ENCODE measurements at regions not wholly inside any gene's neighbourhood (a gene's known extent, or its start where the extent isn't known, plus 50 kb on each side); places are given as distances from the start of the nearest gene placed in this dataset.

- Mint-ChIP-seq H3K27me3 (no peaks in the 10 kb centered on the region), H3K27ac (no peak overlapping the region), H3K9me3 (peaks cover 17% of the 10 kb centered on the region), H3K4me1 (ENCODE audit: unreplicated experiment) (no peaks in the 10 kb centered on the region), H3K4me3 (no peak overlapping the region), H3K36me3 (no peaks in the 10 kb centered on the region)
- TF ChIP-seq, protein P1, sequence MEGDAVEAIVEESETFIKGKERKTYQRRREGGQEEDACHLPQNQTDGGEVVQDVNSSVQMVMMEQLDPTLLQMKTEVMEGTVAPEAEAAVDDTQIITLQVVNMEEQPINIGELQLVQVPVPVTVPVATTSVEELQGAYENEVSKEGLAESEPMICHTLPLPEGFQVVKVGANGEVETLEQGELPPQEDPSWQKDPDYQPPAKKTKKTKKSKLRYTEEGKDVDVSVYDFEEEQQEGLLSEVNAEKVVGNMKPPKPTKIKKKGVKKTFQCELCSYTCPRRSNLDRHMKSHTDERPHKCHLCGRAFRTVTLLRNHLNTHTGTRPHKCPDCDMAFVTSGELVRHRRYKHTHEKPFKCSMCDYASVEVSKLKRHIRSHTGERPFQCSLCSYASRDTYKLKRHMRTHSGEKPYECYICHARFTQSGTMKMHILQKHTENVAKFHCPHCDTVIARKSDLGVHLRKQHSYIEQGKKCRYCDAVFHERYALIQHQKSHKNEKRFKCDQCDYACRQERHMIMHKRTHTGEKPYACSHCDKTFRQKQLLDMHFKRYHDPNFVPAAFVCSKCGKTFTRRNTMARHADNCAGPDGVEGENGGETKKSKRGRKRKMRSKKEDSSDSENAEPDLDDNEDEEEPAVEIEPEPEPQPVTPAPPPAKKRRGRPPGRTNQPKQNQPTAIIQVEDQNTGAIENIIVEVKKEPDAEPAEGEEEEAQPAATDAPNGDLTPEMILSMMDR (conservative IDR thresholded peaks at IDR 0.05), result no peak
- DNase-seq (ENCODE audit: extremely low spot score, unreplicated experiment), result no peak
These were observed 400.0 kb upstream of the AUTS2 start for GRCh38 chr7:69198250-69198649.

GRCh38 chr7:69199041-69199440, 399.2 kb upstream of the AUTS2 start:
- H3K27me3 Mint-ChIP-seq, result no peaks in the 10 kb centered on the region
- H3K9me3 Mint-ChIP-seq, result peaks cover 16% of the 10 kb centered on the region
- no peak for DNase-seq (ENCODE audit: extremely low spot score, unreplicated experiment)
- no peak overlapping the region for H3K27ac Mint-ChIP-seq
- no peaks in the 10 kb centered on the region for H3K4me1 Mint-ChIP-seq (ENCODE audit: unreplicated experiment)
- TF ChIP-seq, protein P1 (conservative IDR thresholded peaks at IDR 0.05), result no peak
- H3K4me3 Mint-ChIP-seq, result no peak overlapping the region
- no peaks in the 10 kb centered on the region for H3K36me3 Mint-ChIP-seq

DNA sequence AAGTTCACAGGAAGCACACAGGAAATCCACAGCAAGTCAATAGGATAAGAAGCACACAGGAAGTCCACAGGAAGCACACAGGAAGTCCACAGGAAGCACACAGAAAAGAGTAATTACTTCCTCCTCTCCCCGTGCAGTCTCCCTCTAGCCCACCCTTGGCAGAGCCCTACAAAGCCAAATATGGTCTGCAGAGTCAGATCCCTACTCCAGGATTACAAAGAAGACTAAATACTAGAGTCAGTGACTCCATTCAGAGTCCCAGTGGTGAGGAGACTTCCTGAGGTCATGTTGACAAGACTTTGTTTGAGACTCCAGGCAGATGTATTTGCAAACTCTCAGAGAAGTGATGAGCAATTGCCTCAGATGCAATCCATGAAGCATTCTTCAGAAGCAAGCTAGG, 398.6 kb upstream of the AUTS2 start:
- no peaks in the 10 kb centered on the region for H3K4me1 Mint-ChIP-seq (ENCODE audit: unreplicated experiment)
- H3K27me3 Mint-ChIP-seq, result no peaks in the 10 kb centered on the region
- H3K9me3 Mint-ChIP-seq, result peaks cover 13% of the 10 kb centered on the region
- H3K27ac Mint-ChIP-seq, result no peak overlapping the region
- TF ChIP-seq, protein P1 (conservative IDR thresholded peaks at IDR 0.05), result no peak
- no peaks in the 10 kb centered on the region for H3K36me3 Mint-ChIP-seq
- DNase-seq (ENCODE audit: extremely low spot score, unreplicated experiment), result no peak
- H3K4me3 Mint-ChIP-seq, result no peak overlapping the region

GRCh38 chr7:69203871-69204270, 394.4 kb upstream of the AUTS2 start:
- TF ChIP-seq, protein P1 (conservative IDR thresholded peaks at IDR 0.05), result no peak
- no peak overlapping the region for H3K27ac Mint-ChIP-seq
- DNase-seq (ENCODE audit: extremely low spot score, unreplicated experiment), result no peak
- no peaks in the 10 kb centered on the region for H3K36me3 Mint-ChIP-seq
- no peak overlapping the region for H3K4me3 Mint-ChIP-seq
- H3K4me1 Mint-ChIP-seq (ENCODE audit: unreplicated experiment), result no peaks in the 10 kb centered on the region
- H3K27me3 Mint-ChIP-seq, result no peaks in the 10 kb centered on the region
- peaks cover 5% of the 10 kb centered on the region for H3K9me3 Mint-ChIP-seq

- no peak for DNase-seq (ENCODE audit: extremely low spot score, unreplicated experiment)
- H3K27me3 Mint-ChIP-seq, result no peaks in the 10 kb centered on the region
- TF ChIP-seq, protein P1 (conservative IDR thresholded peaks at IDR 0.05), result no peak
- no peaks in the 10 kb centered on the region for H3K36me3 Mint-ChIP-seq
- no peak overlapping the region for H3K27ac Mint-ChIP-seq
- no peaks in the 10 kb centered on the region for H3K4me1 Mint-ChIP-seq (ENCODE audit: unreplicated experiment)
- H3K4me3 Mint-ChIP-seq, result no peak overlapping the region
- H3K9me3 Mint-ChIP-seq, result peaks cover 5% of the 10 kb centered on the region
These were observed 393.3 kb upstream of the AUTS2 start for GRCh38 chr7:69204943-69205342.

GRCh38 chr7:69205581-69205980, 392.7 kb upstream of the AUTS2 start:
- Mint-ChIP-seq H3K27me3 (no peaks in the 10 kb centered on the region), H3K27ac (no peak overlapping the region), H3K9me3 (peaks cover 5% of the 10 kb centered on the region), H3K36me3 (no peaks in the 10 kb centered on the region), H3K4me3 (no peak overlapping the region), H3K4me1 (ENCODE audit: unreplicated experiment) (no peaks in the 10 kb centered on the region)
- DNase-seq (ENCODE audit: extremely low spot score, unreplicated experiment), result no peak
- TF ChIP-seq, protein P1 (conservative IDR thresholded peaks at IDR 0.05), result no peak

Measured in type B pancreatic cell (in vitro differentiated cells).